GM13976 (cell line): ENCODE measurements at regions not wholly inside any gene's neighbourhood (a gene's known extent, or its start where the extent isn't known, plus 50 kb on each side); places are given as distances from the start of the nearest gene placed in this dataset.
"Not testable (repeated sequence)": the region's sequence is repeated elsewhere in the genome, so short reads cannot be mapped to it uniquely, and the experiment has no call there.

Experiments used
- DNase-seq: peaks from one replicate; pipeline ENCODE4 v3.0.0; 2012; ENCODE audit warnings: low spot score
- in situ Hi-C: fragments of 300-500 bp; cut with MboI; formaldehyde crosslinking; loops from one replicate; pipeline ENCODE4 v1.12.0; 2022; ENCODE audit warnings: low sequenced_read_pairs, mixed read lengths, inconsistent platforms; ENCODE audit not compliant: unreplicated experiment
- TF ChIP-seq, protein P1 (sequence below): IDR thresholded peaks from 2 replicates; pipeline ENCODE4 v1.5.1; 2012; ENCODE audit warnings: borderline replicate concordance, mild to moderate bottlenecking; ENCODE audit not compliant: insufficient read depth; ENCODE audit errors: extremely low read depth, missing control alignments, control extremely low read depth

DNA sequence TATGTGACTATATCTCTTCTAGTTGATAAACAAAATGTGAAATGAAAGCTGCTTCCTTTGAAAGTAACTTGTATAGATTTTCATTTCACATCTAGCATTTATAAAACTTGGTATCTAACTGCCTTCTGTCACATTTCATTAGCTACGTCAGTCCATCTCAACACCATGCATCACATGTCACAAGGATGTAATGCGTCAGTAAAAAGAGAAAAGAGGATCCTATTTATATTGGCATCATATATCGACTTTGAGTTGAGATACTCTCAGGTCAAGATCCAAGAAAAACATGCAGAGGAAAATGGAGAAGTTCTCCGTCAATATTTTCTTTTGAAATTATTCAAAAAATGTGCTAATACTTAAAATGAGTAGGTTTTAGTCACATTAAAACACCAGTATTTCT lies 1211.2 kb downstream of the EFNA5 start:
- TF ChIP-seq, protein P1, sequence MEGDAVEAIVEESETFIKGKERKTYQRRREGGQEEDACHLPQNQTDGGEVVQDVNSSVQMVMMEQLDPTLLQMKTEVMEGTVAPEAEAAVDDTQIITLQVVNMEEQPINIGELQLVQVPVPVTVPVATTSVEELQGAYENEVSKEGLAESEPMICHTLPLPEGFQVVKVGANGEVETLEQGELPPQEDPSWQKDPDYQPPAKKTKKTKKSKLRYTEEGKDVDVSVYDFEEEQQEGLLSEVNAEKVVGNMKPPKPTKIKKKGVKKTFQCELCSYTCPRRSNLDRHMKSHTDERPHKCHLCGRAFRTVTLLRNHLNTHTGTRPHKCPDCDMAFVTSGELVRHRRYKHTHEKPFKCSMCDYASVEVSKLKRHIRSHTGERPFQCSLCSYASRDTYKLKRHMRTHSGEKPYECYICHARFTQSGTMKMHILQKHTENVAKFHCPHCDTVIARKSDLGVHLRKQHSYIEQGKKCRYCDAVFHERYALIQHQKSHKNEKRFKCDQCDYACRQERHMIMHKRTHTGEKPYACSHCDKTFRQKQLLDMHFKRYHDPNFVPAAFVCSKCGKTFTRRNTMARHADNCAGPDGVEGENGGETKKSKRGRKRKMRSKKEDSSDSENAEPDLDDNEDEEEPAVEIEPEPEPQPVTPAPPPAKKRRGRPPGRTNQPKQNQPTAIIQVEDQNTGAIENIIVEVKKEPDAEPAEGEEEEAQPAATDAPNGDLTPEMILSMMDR: no peak
- no peak for DNase-seq
- in situ Hi-C loops: no loop called here

DNA sequence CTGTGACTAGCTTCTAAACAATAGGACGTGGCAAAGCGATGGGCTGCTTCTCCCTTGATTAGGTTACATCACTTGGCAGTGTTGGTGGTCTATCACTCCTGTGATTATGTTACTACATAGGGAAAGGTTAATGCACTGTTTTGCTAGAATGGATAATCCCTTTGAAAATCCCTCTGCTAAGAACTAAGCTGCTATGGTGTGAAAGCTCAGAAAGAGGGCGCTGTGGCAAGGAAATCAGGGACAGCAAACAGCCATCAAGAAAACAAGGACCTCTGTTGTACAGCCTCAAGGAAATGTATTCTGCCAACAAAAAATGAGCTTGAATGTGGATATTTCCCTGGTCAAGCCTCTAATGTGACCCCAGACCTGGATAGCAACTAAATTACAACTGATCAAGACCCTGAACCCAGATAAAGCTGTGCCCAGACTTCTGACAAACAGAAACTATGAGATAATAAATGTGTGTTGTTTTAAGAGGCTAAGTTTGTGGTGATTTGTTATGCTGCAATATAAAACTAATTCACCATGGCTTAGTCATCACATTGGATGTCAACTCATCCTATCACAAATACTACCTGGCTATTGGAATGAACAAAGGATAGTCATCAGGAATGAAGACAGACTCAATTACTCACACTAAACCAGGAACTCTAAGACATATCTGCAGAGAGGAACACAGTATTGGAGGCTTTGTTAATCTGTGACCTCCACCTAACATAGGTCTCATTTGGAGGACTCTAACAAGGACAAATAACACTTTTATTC lies 1215.9 kb downstream of the EFNA5 start:
- in situ Hi-C loops: no loop called here
- DNase-seq: no peak

GRCh38 chr5:106454050-106454449 lies 1216.7 kb downstream of the EFNA5 start:
- TF ChIP-seq, protein P1: no peak
- in situ Hi-C loops: no loop called here
- no peak for DNase-seq

More for the DNA sequence above, 1215.9 kb downstream of the EFNA5 start:
- TF ChIP-seq, protein P1: peak; percentile 10

DNA sequence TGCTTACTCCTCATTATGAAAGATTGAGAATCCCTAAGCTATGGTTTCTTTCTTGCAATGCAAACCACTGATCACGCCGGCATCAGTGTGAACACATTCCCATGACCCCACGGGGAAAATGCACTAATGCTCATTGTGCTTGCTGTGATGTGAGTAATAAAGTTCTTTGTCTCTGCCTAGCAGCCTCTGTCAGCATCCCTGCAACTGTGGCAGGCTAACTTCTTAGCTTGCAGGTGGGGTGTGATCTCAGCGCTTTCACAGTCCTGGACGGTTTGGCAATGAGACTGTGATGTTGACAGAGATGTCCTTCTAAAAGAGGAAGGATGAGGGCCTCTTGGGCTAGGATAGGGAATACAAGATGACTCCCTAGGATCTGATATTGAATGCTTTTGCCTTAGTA lies 1218.7 kb downstream of the EFNA5 start:
- in situ Hi-C loops: no loop called here
- no peak for DNase-seq
- TF ChIP-seq, protein P1: no peak

DNA sequence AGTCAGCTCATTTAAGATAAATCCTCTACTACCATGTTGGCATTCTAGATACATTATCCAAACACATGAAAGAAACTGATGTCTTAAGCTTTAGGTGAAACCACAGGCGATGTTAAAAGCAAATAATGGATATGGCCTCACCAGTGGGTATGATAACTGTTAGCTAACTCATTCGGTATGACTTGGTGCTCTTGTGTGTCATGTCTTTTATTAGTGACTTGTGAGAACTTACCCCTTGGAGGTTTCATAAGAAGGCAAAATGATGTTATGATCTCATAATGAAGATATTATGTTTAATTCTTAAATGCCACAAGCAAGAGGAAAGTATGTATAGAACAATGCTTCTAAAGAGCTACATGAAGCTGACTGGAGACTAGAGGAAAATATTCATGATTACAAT lies 1227.0 kb downstream of the EFNA5 start:
- TF ChIP-seq, protein P1: no peak
- no peak for DNase-seq
- in situ Hi-C loops: no loop called here

GRCh38 chr5:106435185-106435584 lies 1235.6 kb downstream of the EFNA5 start:
- DNase-seq: no peak
- TF ChIP-seq, protein P1: no peak
- in situ Hi-C loops: no loop called here

DNA sequence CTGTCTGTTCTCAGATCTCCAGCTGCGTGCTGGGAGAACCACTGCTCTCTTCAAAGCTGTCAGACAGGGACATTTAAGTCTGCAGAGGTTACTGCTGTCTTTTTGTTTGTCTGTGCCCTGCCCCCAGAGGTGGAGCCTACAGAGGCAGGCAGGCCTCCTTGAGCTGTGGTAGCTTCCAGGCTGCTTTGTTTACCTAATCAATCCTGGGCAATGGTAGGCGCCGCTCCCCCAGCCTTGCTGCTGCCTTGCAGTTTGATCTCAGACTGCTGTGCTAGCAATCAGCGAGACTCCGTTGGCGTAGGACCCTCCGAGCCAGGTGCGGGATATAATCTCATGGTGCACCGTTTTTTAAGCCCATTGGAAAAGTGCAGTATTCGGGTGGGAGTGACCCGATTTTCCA lies 1240.0 kb downstream of the EFNA5 start:
- in situ Hi-C loops, DNase-seq: not testable (repeated sequence)
